ENCODE measurements at regions not wholly inside any gene's neighbourhood (a gene's known extent, or its start where the extent isn't known, plus 50 kb on each side); places are given as distances from the start of the nearest gene placed in this dataset.

- TF ChIP-seq CTCF (IDR thresholded peaks at IDR 0.05; ENCODE audit: borderline replicate concordance, extremely low read depth, low read length, poor library complexity, severe bottlenecking) (no peak), EZH2 (IDR thresholded peaks at IDR 0.05; ENCODE audit: borderline replicate concordance, low read depth, low read length, severe bottlenecking) (no peak)
Observed at GRCh38 chr6:130615816-130616215, 211.4 kb upstream of the SMLR1 start.
